SK-N-SH treated with all-trans-retinoic acid at 6 μM for 48 hours (cell line): ENCODE measurements at regions not wholly inside any gene's neighbourhood (a gene's known extent, or its start where the extent isn't known, plus 50 kb on each side); places are given as distances from the start of the nearest gene placed in this dataset.

Experiments used
- TSHZ2 ChIP-seq: fragments of 250-450 bp; sonication (Bioruptor Pico); IDR thresholded peaks from 2 replicates; pipeline ENCODE4 v1.5.0; 2020; ENCODE audit warnings: mild to moderate bottlenecking, moderate library complexity
- ZC3H10 ChIP-seq: fragments of 250-450 bp; sonication (Bioruptor Pico); IDR thresholded peaks from 2 replicates; pipeline ENCODE4 v1.5.1; 2021; ENCODE audit warnings: mild to moderate bottlenecking, moderate library complexity
- ZFP30 ChIP-seq: fragments of 450-650 bp; formaldehyde crosslinking; IDR thresholded peaks from 2 replicates; pipeline ENCODE4 v1.5.0; 2022; ENCODE audit warnings: mild to moderate bottlenecking, moderate library complexity

GRCh38 chr9:80906728-80907127 lies 782.6 kb downstream of the TLE1 start:
- TF ChIP-seq ZC3H10 (CRISPR knock-in tag) (no peak), ZFP30 (CRISPR knock-in tag) (no peak), TSHZ2 (CRISPR knock-in tag) (no peak)
